ENCODE measurements at regions not wholly inside any gene's neighbourhood (a gene's known extent, or its start where the extent isn't known, plus 50 kb on each side); places are given as distances from the start of the nearest gene placed in this dataset.

- Histone ChIP-seq H2AFZ (ENCODE audit: low read length) (peak overlapping the region; percentile 4; the same call in 1 of the 2 replicates), H3K9me2 (ENCODE audit: insufficient read depth, low read length) (no peaks in the 10 kb centered on the region), H3K9me3 (ENCODE audit: low read length) (no peaks in the 10 kb centered on the region), H3K4me1 (ENCODE audit: insufficient read depth, low read length, poor library complexity, severe bottlenecking) (peaks cover 14% of the 10 kb centered on the region), H3K4me2 (ENCODE audit: low read length) (no peak overlapping the region), H3K27ac (ENCODE audit: low read depth, low read length, poor library complexity, severe bottlenecking) (no peak overlapping the region), H4K20me1 (ENCODE audit: insufficient read depth, low read length) (no peaks in the 10 kb centered on the region), H3K36me3 (ENCODE audit: insufficient read depth, low read length) (no peaks in the 10 kb centered on the region), H3K79me2 (ENCODE audit: insufficient read depth, low read depth, low read length) (no peaks in the 10 kb centered on the region), H3K4me3 (ENCODE audit: low read depth, low read length, poor library complexity, severe bottlenecking) (no peak overlapping the region)
- BruUV-seq (replicated peaks), result no TSS peak
- no peak for DNase-seq (ENCODE audit: low spot score)
- ChIA-PET CTCF (ENCODE audit: unreplicated experiment) (interaction anchor here (0.6 kb wide), 2 partner anchors 51 to 171 kb away, joined by 3 read pairs; no protein-coding TSS in a partner anchor), POLR2A (interaction anchor here (0.5 to 3.0 kb wide), 14 partner anchors 8 to 348 kb away, joined by 3 to 10 read pairs (median 4); no protein-coding TSS in a partner anchor)
- no peak for TF ChIP-seq EZH2phosphoT487 (IDR thresholded peaks at IDR 0.05; ENCODE audit: borderline replicate concordance, low read depth, low read length)
- TF ChIP-seq CTCF (conservative IDR thresholded peaks at IDR 0.05; ENCODE audit: low read length), result no peak
- intact Hi-C loops (cut with micrococcal nuclease; ENCODE audit: unreplicated experiment), result no loop called here
Observed at GRCh38 chr6:119479860-119480655, 130.5 kb upstream of the MAN1A1 start.

GRCh38 chr6:119476554-119476953 is 127.0 kb upstream of the MAN1A1 start:
- H2AFZ ChIP-seq (ENCODE audit: low read length), result peak overlapping the region; percentile 66; the same call in 1 of the 2 replicates
- POLR2A ChIA-PET, result no interaction called here
- no peaks in the 10 kb centered on the region for H4K20me1 ChIP-seq (ENCODE audit: insufficient read depth, low read length)
- intact Hi-C loops (cut with micrococcal nuclease; ENCODE audit: unreplicated experiment), result no loop called here
- no peak for DNase-seq (ENCODE audit: low spot score)
- no TSS peak for BruUV-seq (replicated peaks)
- no peaks in the 10 kb centered on the region for H3K36me3 ChIP-seq (ENCODE audit: insufficient read depth, low read length)
- H3K4me1 ChIP-seq (ENCODE audit: insufficient read depth, low read length, poor library complexity, severe bottlenecking), result peaks cover 14% of the 10 kb centered on the region
- no peak overlapping the region for H3K27ac ChIP-seq (ENCODE audit: low read depth, low read length, poor library complexity, severe bottlenecking)
- no peak overlapping the region for H3K4me3 ChIP-seq (ENCODE audit: low read depth, low read length, poor library complexity, severe bottlenecking)
- no peaks in the 10 kb centered on the region for H3K79me2 ChIP-seq (ENCODE audit: insufficient read depth, low read depth, low read length)
- CTCF ChIA-PET (ENCODE audit: unreplicated experiment), result no interaction called here
- no peak overlapping the region for H3K4me2 ChIP-seq (ENCODE audit: low read length)
- H3K9me2 ChIP-seq (ENCODE audit: insufficient read depth, low read length), result no peaks in the 10 kb centered on the region
- peaks cover 10% of the 10 kb centered on the region; the same call in 1 of the 2 replicates for H3K9me3 ChIP-seq (ENCODE audit: low read length)
- TF ChIP-seq CTCF (conservative IDR thresholded peaks at IDR 0.05; ENCODE audit: low read length) (no peak), EZH2phosphoT487 (IDR thresholded peaks at IDR 0.05; ENCODE audit: borderline replicate concordance, low read depth, low read length) (no peak)

GRCh38 chr6:119476024-119476423 is 126.5 kb upstream of the MAN1A1 start:
- H3K4me2 ChIP-seq (ENCODE audit: low read length), result no peak overlapping the region

More at GRCh38 chr6:119476024-119476423, 126.5 kb upstream of the MAN1A1 start:
- Histone ChIP-seq H3K9me3 (ENCODE audit: low read length) (peaks cover 15% of the 10 kb centered on the region; the same call in 1 of the 2 replicates), H3K79me2 (ENCODE audit: insufficient read depth, low read depth, low read length) (no peaks in the 10 kb centered on the region), H3K27ac (ENCODE audit: low read depth, low read length, poor library complexity, severe bottlenecking) (no peak overlapping the region), H3K4me3 (ENCODE audit: low read depth, low read length, poor library complexity, severe bottlenecking) (no peak overlapping the region), H3K4me1 (ENCODE audit: insufficient read depth, low read length, poor library complexity, severe bottlenecking) (peaks cover 14% of the 10 kb centered on the region), H3K36me3 (ENCODE audit: insufficient read depth, low read length) (no peaks in the 10 kb centered on the region; the same call in 1 of the 2 replicates), H2AFZ (ENCODE audit: low read length) (peak overlapping the region; percentile 66; the same call in 1 of the 2 replicates), H4K20me1 (ENCODE audit: insufficient read depth, low read length) (no peaks in the 10 kb centered on the region), H3K9me2 (ENCODE audit: insufficient read depth, low read length) (no peaks in the 10 kb centered on the region)
- ChIA-PET POLR2A (no interaction called here), CTCF (ENCODE audit: unreplicated experiment) (no interaction called here)
- TF ChIP-seq CTCF (conservative IDR thresholded peaks at IDR 0.05; ENCODE audit: low read length), result no peak
- no peak for TF ChIP-seq EZH2phosphoT487 (IDR thresholded peaks at IDR 0.05; ENCODE audit: borderline replicate concordance, low read depth, low read length)
- intact Hi-C loops (cut with micrococcal nuclease; ENCODE audit: unreplicated experiment), result no loop called here
- no peak for DNase-seq (ENCODE audit: low spot score)
- BruUV-seq (replicated peaks), result no TSS peak
